ENCODE measurements at regions not wholly inside any gene's neighbourhood (a gene's known extent, or its start where the extent isn't known, plus 50 kb on each side); places are given as distances from the start of the nearest gene placed in this dataset.

DNA sequence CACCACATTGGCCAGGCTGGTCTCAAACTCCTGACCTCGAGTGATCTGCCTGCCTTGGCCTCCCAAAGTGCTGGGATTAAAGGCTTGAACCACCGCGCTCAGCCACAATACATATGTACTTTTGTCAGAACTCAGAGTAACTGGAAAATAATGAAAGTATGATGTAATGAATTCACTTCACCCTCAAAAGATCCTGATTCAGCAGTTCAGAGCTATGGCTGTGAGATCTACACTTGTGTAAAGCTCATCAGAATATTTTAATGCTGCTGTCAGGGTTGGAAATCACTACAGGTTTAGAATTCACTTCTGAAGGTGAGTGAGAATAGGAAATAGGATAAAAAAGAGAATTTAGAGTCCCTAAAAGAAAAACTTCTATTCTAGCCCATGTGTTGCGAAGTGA lies 464.5 kb upstream of the NRSN1 start:
- Histone ChIP-seq H3K9me3 (ENCODE audit: low read length) (peaks cover 6% of the 10 kb centered on the region), H3K36me3 (replicated peaks in 1 of 2; ENCODE audit: control insufficient read depth in 1 of 2, insufficient read depth in 2 of 2, low read length in 2 of 2) (no peaks in the 10 kb centered on the region), H3K79me2 (ENCODE audit: insufficient read depth, low read length) (no peaks in the 10 kb centered on the region), H3K4me3 (replicated peaks in 1 of 3; ENCODE audit: insufficient read depth in 1 of 3, low read depth in 2 of 3, low read length in 3 of 3) (no peak overlapping the region), H3K4me1 (ENCODE audit: insufficient read depth, low read length) (no peaks in the 10 kb centered on the region), H3K4me2 (ENCODE audit: low read depth, low read length) (no peak overlapping the region), H3K27me3 (ENCODE audit: control insufficient read depth in 1 of 2, insufficient read depth in 2 of 2, low read length in 2 of 2) (no peaks in the 10 kb centered on the region), H2AFZ (ENCODE audit: low read length) (no peak overlapping the region), H3K9ac (ENCODE audit: insufficient read depth, low read depth, low read length) (no peak overlapping the region), H3K27ac (ENCODE audit: extremely low read length, insufficient read depth, low read length) (no peak overlapping the region), H4K20me1 (ENCODE audit: insufficient read depth, low read length) (no peaks in the 10 kb centered on the region)
- CTCF ChIA-PET (ENCODE audit: low intra/inter-chr PET ratio, low total read pairs) = no interaction called here
- no peak for TF ChIP-seq ZBTB3 (CRISPR knock-in tag; IDR thresholded peaks at IDR 0.05; ENCODE audit: borderline replicate concordance, low read depth)
- TF ChIP-seq, protein P1, sequence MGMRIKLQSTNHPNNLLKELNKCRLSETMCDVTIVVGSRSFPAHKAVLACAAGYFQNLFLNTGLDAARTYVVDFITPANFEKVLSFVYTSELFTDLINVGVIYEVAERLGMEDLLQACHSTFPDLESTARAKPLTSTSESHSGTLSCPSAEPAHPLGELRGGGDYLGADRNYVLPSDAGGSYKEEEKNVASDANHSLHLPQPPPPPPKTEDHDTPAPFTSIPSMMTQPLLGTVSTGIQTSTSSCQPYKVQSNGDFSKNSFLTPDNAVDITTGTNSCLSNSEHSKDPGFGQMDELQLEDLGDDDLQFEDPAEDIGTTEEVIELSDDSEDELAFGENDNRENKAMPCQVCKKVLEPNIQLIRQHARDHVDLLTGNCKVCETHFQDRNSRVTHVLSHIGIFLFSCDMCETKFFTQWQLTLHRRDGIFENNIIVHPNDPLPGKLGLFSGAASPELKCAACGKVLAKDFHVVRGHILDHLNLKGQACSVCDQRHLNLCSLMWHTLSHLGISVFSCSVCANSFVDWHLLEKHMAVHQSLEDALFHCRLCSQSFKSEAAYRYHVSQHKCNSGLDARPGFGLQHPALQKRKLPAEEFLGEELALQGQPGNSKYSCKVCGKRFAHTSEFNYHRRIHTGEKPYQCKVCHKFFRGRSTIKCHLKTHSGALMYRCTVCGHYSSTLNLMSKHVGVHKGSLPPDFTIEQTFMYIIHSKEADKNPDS (CRISPR knock-in tag; IDR thresholded peaks at IDR 0.05) = no peak
- TF ChIP-seq MAFF (IDR thresholded peaks at IDR 0.05; ENCODE audit: low read depth, low read length) = peak; percentile 51; the same call in 1 of the 2 replicates
- TF ChIP-seq ATF7 (IDR thresholded peaks at IDR 0.05) = 0 out of 2 replicates have a peak, but pooled peaks have one; percentile 12
- no peak for TF ChIP-seq ATF7 (CRISPR knock-in tag; IDR thresholded peaks at IDR 0.05)
- TF ChIP-seq MAFK (conservative IDR thresholded peaks at IDR 0.05 in 1 of 2, IDR thresholded peaks at IDR 0.05 in 1 of 2; ENCODE audit: low read length in 2 of 2) = peak; percentile 32 to 63; a peak in 2 of 4 replicates
- TF ChIP-seq, protein P2, sequence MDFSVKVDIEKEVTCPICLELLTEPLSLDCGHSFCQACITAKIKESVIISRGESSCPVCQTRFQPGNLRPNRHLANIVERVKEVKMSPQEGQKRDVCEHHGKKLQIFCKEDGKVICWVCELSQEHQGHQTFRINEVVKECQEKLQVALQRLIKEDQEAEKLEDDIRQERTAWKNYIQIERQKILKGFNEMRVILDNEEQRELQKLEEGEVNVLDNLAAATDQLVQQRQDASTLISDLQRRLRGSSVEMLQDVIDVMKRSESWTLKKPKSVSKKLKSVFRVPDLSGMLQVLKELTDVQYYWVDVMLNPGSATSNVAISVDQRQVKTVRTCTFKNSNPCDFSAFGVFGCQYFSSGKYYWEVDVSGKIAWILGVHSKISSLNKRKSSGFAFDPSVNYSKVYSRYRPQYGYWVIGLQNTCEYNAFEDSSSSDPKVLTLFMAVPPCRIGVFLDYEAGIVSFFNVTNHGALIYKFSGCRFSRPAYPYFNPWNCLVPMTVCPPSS (IDR thresholded peaks at IDR 0.05) = no peak
- no peak for TF ChIP-seq KLF6 (CRISPR knock-in tag; IDR thresholded peaks at IDR 0.05)
- no TSS peak for BruUV-seq (replicated peaks)
- in situ Hi-C loops (cut with HindIII; ENCODE audit: extremely low pct_ligation_motif_present, low pct_unique_long_range_greater_than_20kb) = no loop called here
- ATAC-seq = no peak
- 51% methylated on average over 4 of the region's 4 CpGs for WGBS (ENCODE audit: low lambda C conversion rate)
- FAIRE-seq = no peak
- POLR2A ChIA-PET = no interaction called here
- intact Hi-C loops (cut with micrococcal nuclease; ENCODE audit: unreplicated experiment) = no loop called here
- no peak for DNase-seq (ENCODE audit: low spot score)

Measured in HepG2 (cell line).